IMR-90 (cell line): ENCODE measurements at regions not wholly inside any gene's neighbourhood (a gene's known extent, or its start where the extent isn't known, plus 50 kb on each side); places are given as distances from the start of the nearest gene placed in this dataset.

ENCODE experiments used
- ATAC-seq: fragments of 200-7000 bp; cut with Tn5 transposase; 2 replicates; pipeline ENCODE4 v1.9.1; 2020; ENCODE audit warnings: low read depth, mild to moderate bottlenecking, moderate library complexity
- BruUV-seq: library from RNA; stranded (reverse); fragments of 400-500 nt; replicated peaks from 2 replicates; lab custom pipeline; 2021; lab: Mats Ljungman, UMichigan
- CTCF ChIA-PET: fragments of 300-600 bp; formaldehyde crosslinking; extraction: SDS; loops from one replicate; lab custom pipeline; 2021; ENCODE audit warnings: antibody characterized with exemption; lab: Yijun Ruan, JAX
- POLR2A ChIA-PET: fragments of 300-600 bp; sonication (Branson Sonifier 250); formaldehyde crosslinking; loops from one replicate; lab custom pipeline; 2022; ENCODE audit warnings: antibody characterized with exemption; ENCODE audit not compliant: unreplicated experiment; lab: Charles Lee
- DNase-seq: peaks from one replicate; pipeline ENCODE4 v3.0.0; 2013
- H2AFZ ChIP-seq: replicated peaks from 2 replicates; pipeline ENCODE3; 2013; ENCODE audit warnings: low read length, mild to moderate bottlenecking; ENCODE audit not compliant: poor library complexity
- H2AK5ac ChIP-seq: 2 replicates; pipeline ENCODE4 v1.6.1; 2013; ENCODE audit warnings: low read depth, low read length, inconsistent platforms
- H2AK9ac ChIP-seq: replicated peaks from 2 replicates; pipeline ENCODE3; 2013; ENCODE audit warnings: mild to moderate bottlenecking, low read depth, low read length, moderate library complexity; ENCODE audit not compliant: poor library complexity
- H2BK120ac ChIP-seq: 2 replicates; pipeline ENCODE4 v1.6.1; 2013; ENCODE audit warnings: low read depth, low read length, inconsistent platforms
- H2BK15ac ChIP-seq: 3 replicates; pipeline ENCODE4 v1.6.1; 2013; ENCODE audit warnings: low read depth, low read length, inconsistent platforms
- H2BK20ac ChIP-seq: 2 replicates; pipeline ENCODE4 v1.6.1; 2013; ENCODE audit warnings: low read depth, mild to moderate bottlenecking, inconsistent platforms, low read length, moderate library complexity
- H2BK5ac ChIP-seq: 2 replicates; pipeline ENCODE4 v1.6.1; 2013; ENCODE audit warnings: mild to moderate bottlenecking, low read depth, low read length, inconsistent platforms; ENCODE audit not compliant: poor library complexity, severe bottlenecking
- H3K14ac ChIP-seq: replicated peaks from 2 replicates; pipeline ENCODE4 v1.6.1; 2013; ENCODE audit warnings: low read depth, low read length, inconsistent platforms
- H3K18ac ChIP-seq: 2 replicates; pipeline ENCODE4 v1.6.1; 2013; ENCODE audit warnings: low read depth, low read length, control low read depth
- H3K23ac ChIP-seq: 2 replicates; pipeline ENCODE4 v1.6.1; 2013; ENCODE audit warnings: low read depth, low read length, inconsistent platforms
- H3K27ac ChIP-seq: 2 replicates; pipeline ENCODE4 v1.5.1; 2013; ENCODE audit warnings: mild to moderate bottlenecking, control low read depth, low read length; ENCODE audit not compliant: insufficient read depth
- H3K27me3 ChIP-seq: 2 replicates; pipeline ENCODE4 v1.6.1; 2013; ENCODE audit warnings: low read length; ENCODE audit not compliant: control insufficient read depth, insufficient read depth
- H3K36me3 ChIP-seq: 2 replicates; pipeline ENCODE4 v1.6.1; 2013; ENCODE audit warnings: low read length, mixed read lengths; ENCODE audit not compliant: control insufficient read depth, insufficient read depth
- H3K4ac ChIP-seq: 2 replicates; pipeline ENCODE4 v1.6.1; 2013; ENCODE audit warnings: low read depth, low read length, inconsistent platforms
- H3K4me1 ChIP-seq: 2 replicates; pipeline ENCODE4 v1.6.1; 2013; ENCODE audit warnings: low read length, mixed read lengths; ENCODE audit not compliant: control insufficient read depth, insufficient read depth
- H3K4me2 ChIP-seq: 2 replicates; pipeline ENCODE4 v1.6.1; 2013; ENCODE audit warnings: low read depth, mild to moderate bottlenecking, control low read depth, low read length, moderate library complexity
- H3K4me3 ChIP-seq: 2 replicates; pipeline ENCODE4 v1.5.1; 2013; ENCODE audit warnings: low read depth, mild to moderate bottlenecking, control low read depth, low read length, moderate library complexity; ENCODE audit not compliant: insufficient read depth
- H3K56ac ChIP-seq: 2 replicates; pipeline ENCODE4 v1.6.1; 2013; ENCODE audit warnings: low read length, inconsistent platforms; ENCODE audit not compliant: insufficient read depth; ENCODE audit errors: extremely low read depth
- H3K79me1 ChIP-seq, 2 experiments: 2 replicates each; pipeline ENCODE4 v1.6.1; 2013; ENCODE audit warnings: low read length in 2 of 2, inconsistent platforms in 1 of 2, low read depth in 1 of 2
- H3K9ac ChIP-seq: 2 replicates; pipeline ENCODE4 v1.6.1; 2013; ENCODE audit warnings: low read depth, low read length, control low read depth
- H3K9me1 ChIP-seq: 2 replicates; pipeline ENCODE4 v1.6.1; 2013; ENCODE audit warnings: low read length, inconsistent platforms; ENCODE audit not compliant: insufficient read depth
- H3K9me3 ChIP-seq: 2 replicates; pipeline ENCODE4 v1.6.1; 2013; ENCODE audit warnings: low read length; ENCODE audit not compliant: control insufficient read depth, insufficient read depth
- H4K20me1 ChIP-seq: 2 replicates; pipeline ENCODE4 v1.6.1; 2013; ENCODE audit warnings: low read length, inconsistent platforms; ENCODE audit not compliant: insufficient read depth
- H4K5ac ChIP-seq: 2 replicates; pipeline ENCODE4 v1.6.1; 2013; ENCODE audit warnings: mild to moderate bottlenecking, low read depth, low read length, control low read depth
- H4K8ac ChIP-seq, 2 experiments: 2 replicates each; pipeline ENCODE4 v1.6.1; 2013; ENCODE audit warnings: low read depth in 2 of 2, low read length in 2 of 2, control low read depth in 1 of 2, inconsistent platforms in 1 of 2
- H4K91ac ChIP-seq: 2 replicates; pipeline ENCODE4 v1.6.1; 2013; ENCODE audit warnings: low read depth, low read length, inconsistent platforms; ENCODE audit not compliant: insufficient read depth
- BHLHE40 ChIP-seq: fragments of 150-350 bp; IDR thresholded peaks from 2 replicates; pipeline ENCODE4 v1.6.1; 2016; ENCODE audit warnings: mild to moderate bottlenecking, low read depth, low read length
- CEBPB ChIP-seq: IDR thresholded peaks from 2 replicates; pipeline ENCODE4 v1.6.1; 2012; ENCODE audit warnings: low read depth, low read length, improper control_type of control experiment
- CHD1 ChIP-seq: IDR thresholded peaks from 2 replicates; pipeline ENCODE4 v1.6.1; 2012; ENCODE audit warnings: low read depth, low read length, improper control_type of control experiment
- CTCF ChIP-seq: conservative IDR thresholded peaks from 2 replicates; pipeline ENCODE4 v1.5.1; 2012; ENCODE audit warnings: mild to moderate bottlenecking, low read depth, low read length, improper control_type of control experiment
- ELK1 ChIP-seq: fragments of 150-350 bp; IDR thresholded peaks from 2 replicates; pipeline ENCODE4 v1.6.1; 2016; ENCODE audit warnings: low read depth, mild to moderate bottlenecking, low read length, moderate library complexity, borderline replicate concordance
- FOS ChIP-seq: fragments of 150-350 bp; IDR thresholded peaks from 2 replicates; pipeline ENCODE4 v1.6.1; 2016; ENCODE audit warnings: low read depth, low read length
- MAFK ChIP-seq: IDR thresholded peaks from 2 replicates; pipeline ENCODE4 v1.6.1; 2012; ENCODE audit warnings: low read depth, low read length, improper control_type of control experiment
- MAZ ChIP-seq: IDR thresholded peaks from 2 replicates; pipeline ENCODE4 v1.6.1; 2012; ENCODE audit warnings: low read depth, mild to moderate bottlenecking, low read length, improper control_type of control experiment, moderate library complexity, borderline replicate concordance
- MXI1 ChIP-seq: IDR thresholded peaks from 2 replicates; pipeline ENCODE4 v1.6.1; 2012; ENCODE audit warnings: low read depth, mild to moderate bottlenecking, low read length, moderate library complexity, borderline replicate concordance
- NFE2L2 ChIP-seq: fragments of 150-350 bp; IDR thresholded peaks from 2 replicates; pipeline ENCODE4 v1.6.1; 2016; ENCODE audit warnings: low read depth, mild to moderate bottlenecking, low read length
- POLR2A ChIP-seq: IDR thresholded peaks from 2 replicates; pipeline ENCODE4 v1.6.1; 2012; ENCODE audit warnings: mild to moderate bottlenecking, low read depth, low read length
- RAD21 ChIP-seq: IDR thresholded peaks from 2 replicates; pipeline ENCODE4 v1.6.1; 2012; ENCODE audit warnings: low read length, improper control_type of control experiment
- RCOR1 ChIP-seq: IDR thresholded peaks from 2 replicates; pipeline ENCODE4 v1.6.1; 2012; ENCODE audit warnings: mild to moderate bottlenecking, low read length, improper control_type of control experiment; ENCODE audit not compliant: insufficient replicate concordance
- RFX5 ChIP-seq: IDR thresholded peaks from 2 replicates; pipeline ENCODE4 v1.8.0; 2012; ENCODE audit warnings: low read depth, mild to moderate bottlenecking, low read length, moderate library complexity
- SMC3 ChIP-seq: fragments of 150-350 bp; IDR thresholded peaks from 2 replicates; pipeline ENCODE4 v1.6.1; 2016; ENCODE audit warnings: low read depth, mild to moderate bottlenecking, antibody characterized with exemption, low read length, moderate library complexity
- WGBS, 2 experiments: methylation state at CpG; one replicate each; pipeline versions ENCODE4 v1.1.5 to v1.1.7; 2013; ENCODE audit warnings: missing lambda C conversion rate in 2 of 2; ENCODE audit not compliant: insufficient read length in 1 of 2; ENCODE audit errors: extremely low coverage in 2 of 2; 5-methylcytosine and 5-hydroxymethylcytosine counted together
- dilution Hi-C: fragments of 300-500 bp; cut with HindIII; formaldehyde crosslinking; loops from one replicate; pipeline ENCODE4 v1.14.3; 2018; ENCODE audit warnings: low sequenced_read_pairs; ENCODE audit not compliant: unreplicated experiment
- in situ Hi-C: fragments of 300-500 bp; cut with MboI; formaldehyde crosslinking; loops from 3 replicates; pipeline ENCODE4 v1.14.3; 2019; ENCODE audit warnings: low sequenced_read_pairs, inconsistent platforms, mixed read lengths
- intact Hi-C: fragments of 100-400 bp; cut with micrococcal nuclease; formaldehyde crosslinking; loops from 2 replicates; pipeline ENCODE4 v1.10.0; 2022
- TF ChIP-seq, protein P1 (sequence below): fragments of 150-350 bp; IDR thresholded peaks from 2 replicates; pipeline ENCODE4 v1.6.1; 2017; ENCODE audit warnings: mild to moderate bottlenecking, antibody characterized with exemption, low read length, low read depth

DNA sequence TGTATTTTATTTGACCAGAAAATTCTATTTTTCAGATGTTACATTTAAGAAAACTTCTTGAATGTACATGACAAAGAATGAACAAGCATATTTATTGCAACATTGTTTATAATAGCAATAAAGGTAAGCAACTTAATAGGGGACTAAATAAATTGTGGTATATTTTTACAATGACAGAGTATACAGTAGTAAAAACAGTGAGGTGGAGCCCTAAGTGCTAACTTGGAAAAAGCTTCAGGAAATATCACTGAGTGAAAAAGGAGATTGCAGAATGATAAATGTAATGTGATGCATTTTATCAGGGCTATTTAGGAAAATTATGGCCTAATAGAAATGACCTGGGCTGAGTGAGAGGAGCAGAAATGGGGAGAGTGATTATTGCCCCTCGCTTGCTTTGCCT is 56.5 kb upstream of the SEMA6A start:
- Histone ChIP-seq H4K5ac (no peak overlapping the region), H3K27ac (no peak overlapping the region), H2AK5ac (no peak overlapping the region), H3K23ac (no peak overlapping the region), H3K4me3 (no peak overlapping the region), H2AFZ (no peak overlapping the region), H4K91ac (no peak overlapping the region), H4K8ac (no peak overlapping the region), H3K79me1 (no peaks in the 10 kb centered on the region), H3K4me2 (no peak overlapping the region), H3K14ac (no peak overlapping the region), H3K27me3 (no peaks in the 10 kb centered on the region), H3K9me1 (no peaks in the 10 kb centered on the region), H3K36me3 (no peaks in the 10 kb centered on the region), H3K9me3 (peaks cover 4% of the 10 kb centered on the region; the same call in 1 of the 2 replicates), H2BK15ac (no peak overlapping the region), H2AK9ac (no peak overlapping the region), H3K4me1 (no peaks in the 10 kb centered on the region), H3K9ac (no peak overlapping the region), H4K20me1 (no peaks in the 10 kb centered on the region), H3K18ac (no peak overlapping the region), H2BK120ac (no peak overlapping the region), H2BK5ac (no peak overlapping the region), H3K4ac (no peak overlapping the region), H3K56ac (no peak overlapping the region), H2BK20ac (no peak overlapping the region)
- dilution Hi-C loops: no loop called here
- no CpG with 5 or more reads among the region's 1 CpG for WGBS, 2 experiments
- ChIA-PET CTCF (no interaction called here), POLR2A (no interaction called here)
- BruUV-seq: no TSS peak
- in situ Hi-C loops: no loop called here
- ATAC-seq (no peak), DNase-seq (no peak)
- TF ChIP-seq MXI1 (no peak), MAFK (no peak), NFE2L2 (no peak), MAZ (no peak), BHLHE40 (no peak), RFX5 (no peak), ELK1 (no peak), CEBPB (no peak), SMC3 (no peak), FOS (no peak), RCOR1 (no peak), CHD1 (no peak), RAD21 (no peak), CTCF (no peak), POLR2A (no peak)
- TF ChIP-seq, protein P1, sequence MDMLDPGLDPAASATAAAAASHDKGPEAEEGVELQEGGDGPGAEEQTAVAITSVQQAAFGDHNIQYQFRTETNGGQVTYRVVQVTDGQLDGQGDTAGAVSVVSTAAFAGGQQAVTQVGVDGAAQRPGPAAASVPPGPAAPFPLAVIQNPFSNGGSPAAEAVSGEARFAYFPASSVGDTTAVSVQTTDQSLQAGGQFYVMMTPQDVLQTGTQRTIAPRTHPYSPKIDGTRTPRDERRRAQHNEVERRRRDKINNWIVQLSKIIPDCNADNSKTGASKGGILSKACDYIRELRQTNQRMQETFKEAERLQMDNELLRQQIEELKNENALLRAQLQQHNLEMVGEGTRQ: no peak
- intact Hi-C loops: no loop called here
